WTC11 (cell line): ENCODE measurements at regions not wholly inside any gene's neighbourhood (a gene's known extent, or its start where the extent isn't known, plus 50 kb on each side); places are given as distances from the start of the nearest gene placed in this dataset.
A peak's percentile ranks its signal among the peaks of the same experiment; 100 is the strongest.

Experiments
- ATAC-seq: fragments of 200-7000 bp; cut with Tn5 transposase; 2 replicates; pipeline ENCODE4 v1.10.0; 2021; ENCODE audit warnings: mild to moderate bottlenecking, moderate library complexity
- CTCF ChIA-PET: fragments of 300-600 bp; sonication (Branson Sonifier 250); formaldehyde crosslinking; loops from one replicate; lab custom pipeline; 2021; ENCODE audit warnings: antibody characterized with exemption; lab: Charles Lee
- POLR2A ChIA-PET: fragments of 350-600 bp; sonication (Branson Sonifier 250); formaldehyde crosslinking; loops from one replicate; lab custom pipeline; 2021; ENCODE audit warnings: antibody characterized with exemption; lab: Charles Lee
- DNase-seq: peaks from one replicate; pipeline ENCODE4 v3.0.0; 2021; ENCODE audit warnings: low spot score
- H3K27ac Mint-ChIP-seq: 2 replicates; pipeline ENCODE4 v1.8.0; 2021; ENCODE audit warnings: mixed read lengths
- H3K27me3 Mint-ChIP-seq: 2 replicates; pipeline ENCODE4 v1.8.0; 2021; ENCODE audit warnings: low read depth, mild to moderate bottlenecking, moderate library complexity, mixed read lengths
- H3K36me3 Mint-ChIP-seq: 2 replicates; pipeline ENCODE4 v1.8.0; 2021; ENCODE audit warnings: mixed read lengths
- H3K4me1 Mint-ChIP-seq: 2 replicates; pipeline ENCODE4 v1.8.0; 2022; ENCODE audit warnings: mixed read lengths
- H3K4me3 Mint-ChIP-seq: 2 replicates; pipeline ENCODE4 v1.8.0; 2021; ENCODE audit warnings: mild to moderate bottlenecking, moderate library complexity, mixed read lengths
- H3K9me3 Mint-ChIP-seq: 2 replicates; pipeline ENCODE4 v1.8.0; 2021; ENCODE audit warnings: mixed read lengths
- AR ChIP-seq: fragments of 250-450 bp; sonication (Bioruptor Pico); IDR thresholded peaks from 2 replicates; pipeline ENCODE4 v1.9.0; 2021; ENCODE audit warnings: mild to moderate bottlenecking
- CTCF ChIP-seq: fragments of 200-600 bp; IDR thresholded peaks from 2 replicates; pipeline ENCODE4 v1.8.0; 2022; ENCODE audit warnings: antibody characterized with exemption
- ESRRA ChIP-seq: sonication (generic); formaldehyde crosslinking; IDR thresholded peaks from 2 replicates; pipeline ENCODE4 v1.8.1; 2022; ENCODE audit warnings: mild to moderate bottlenecking, missing genetic modification reagents, borderline replicate concordance
- GRHL2 ChIP-seq: fragments of 250-450 bp; sonication (Bioruptor Pico); IDR thresholded peaks from 2 replicates; pipeline ENCODE4 v1.8.0; 2022; ENCODE audit warnings: mild to moderate bottlenecking, moderate library complexity; ENCODE audit not compliant: insufficient replicate concordance, severe bottlenecking
- IRF1 ChIP-seq: sonication (generic); formaldehyde crosslinking; IDR thresholded peaks from 2 replicates; pipeline ENCODE4 v1.8.0; 2023; ENCODE audit warnings: missing genetic modification reagents
- MAX ChIP-seq: sonication (generic); formaldehyde crosslinking; IDR thresholded peaks from 2 replicates; pipeline ENCODE4 v1.8.0; 2022; ENCODE audit warnings: mild to moderate bottlenecking, missing genetic modification reagents
- MYBL2 ChIP-seq: sonication (generic); formaldehyde crosslinking; IDR thresholded peaks from 2 replicates; pipeline ENCODE4 v1.8.1; 2023; ENCODE audit warnings: mild to moderate bottlenecking, moderate library complexity, missing genetic modification reagents
- NFATC4 ChIP-seq: fragments of 250-450 bp; sonication (Bioruptor Pico); IDR thresholded peaks from 2 replicates; pipeline ENCODE4 v1.9.0; 2021; ENCODE audit warnings: mild to moderate bottlenecking
- NFE2L1 ChIP-seq: sonication (generic); formaldehyde crosslinking; IDR thresholded peaks from 2 replicates; pipeline ENCODE4 v1.8.1; 2023; ENCODE audit warnings: missing genetic modification reagents
- NR1H2 ChIP-seq: sonication (generic); formaldehyde crosslinking; IDR thresholded peaks from 2 replicates; pipeline ENCODE4 v1.9.0; 2021; ENCODE audit warnings: mild to moderate bottlenecking, moderate library complexity, missing genetic modification reagents
- PRDM15 ChIP-seq: sonication (generic); formaldehyde crosslinking; IDR thresholded peaks from 2 replicates; pipeline ENCODE4 v1.8.0; 2022; ENCODE audit warnings: missing genetic modification reagents
- PRRX2 ChIP-seq: fragments of 250-450 bp; sonication (Bioruptor Pico); IDR thresholded peaks from 2 replicates; pipeline ENCODE4 v1.8.0; 2021; ENCODE audit warnings: mild to moderate bottlenecking
- TCF7 ChIP-seq: sonication (generic); formaldehyde crosslinking; IDR thresholded peaks from 2 replicates; pipeline ENCODE4 v1.8.0; 2022; ENCODE audit warnings: mild to moderate bottlenecking, low read depth, missing genetic modification reagents, moderate library complexity
- TEAD1 ChIP-seq: sonication (generic); formaldehyde crosslinking; IDR thresholded peaks from 2 replicates; pipeline ENCODE4 v1.8.0; 2022; ENCODE audit warnings: mild to moderate bottlenecking, missing genetic modification reagents
- TP53 ChIP-seq: sonication (generic); formaldehyde crosslinking; IDR thresholded peaks from 2 replicates; pipeline ENCODE4 v1.8.1; 2023; ENCODE audit warnings: mild to moderate bottlenecking, missing genetic modification reagents
- ZMAT4 ChIP-seq: fragments of 250-450 bp; sonication (Bioruptor Pico); IDR thresholded peaks from 2 replicates; pipeline ENCODE4 v1.9.0; 2021; ENCODE audit warnings: mild to moderate bottlenecking
- ZNF396 ChIP-seq: fragments of 250-450 bp; sonication (Bioruptor Pico); IDR thresholded peaks from 2 replicates; pipeline ENCODE4 v1.8.0; 2021; ENCODE audit warnings: mild to moderate bottlenecking, moderate library complexity, borderline replicate concordance
- ZNF425 ChIP-seq: fragments of 250-450 bp; sonication (Bioruptor Pico); conservative IDR thresholded peaks from 2 replicates; pipeline ENCODE4 v1.9.0; 2021; ENCODE audit warnings: mild to moderate bottlenecking
- ZNF532 ChIP-seq: fragments of 250-450 bp; sonication (Bioruptor Pico); IDR thresholded peaks from 2 replicates; pipeline ENCODE4 v1.9.0; 2021; ENCODE audit warnings: mild to moderate bottlenecking, borderline replicate concordance
- ZNF671 ChIP-seq: fragments of 250-450 bp; sonication (Bioruptor Pico); IDR thresholded peaks from 2 replicates; pipeline ENCODE4 v1.8.0; 2021; ENCODE audit warnings: mild to moderate bottlenecking

- DNase-seq, result no peak
- H3K36me3 Mint-ChIP-seq, result peaks cover 59% of the 10 kb centered on the region
- ATAC-seq, result peak; percentile 6
- POLR2A ChIA-PET, result interaction anchor here (0.7 to 1.0 kb wide), 2 partner anchors 88 to 100 kb away, joined by 3 to 4 read pairs; no protein-coding TSS in a partner anchor
- peaks cover 15% of the 10 kb centered on the region for H3K9me3 Mint-ChIP-seq
- H3K4me1 Mint-ChIP-seq, result peaks cover 72% of the 10 kb centered on the region
- peak; percentile 14; the same call in 1 of the 2 replicates for TF ChIP-seq PRRX2 (CRISPR knock-in tag)
- no peak for TF ChIP-seq ESRRA (CRISPR knock-in tag)
- no peak for TF ChIP-seq MYBL2 (CRISPR knock-in tag)
- peak; percentile 74 for TF ChIP-seq AR
- TF ChIP-seq IRF1, result no peak
- TF ChIP-seq NR1H2 (CRISPR knock-in tag), result no peak
- no peak for TF ChIP-seq ZMAT4
- peak; percentile 61; the same call in 1 of the 2 replicates for TF ChIP-seq ZNF425 (CRISPR knock-in tag)
- no peak for TF ChIP-seq CTCF
- peak; percentile 31; the same call in 1 of the 2 replicates for TF ChIP-seq ZNF532 (CRISPR knock-in tag)
- TF ChIP-seq TEAD1 (CRISPR knock-in tag), result 0 out of 2 replicates have a peak, but pooled peaks have one; percentile 10
- no peak for TF ChIP-seq TP53 (CRISPR knock-in tag)
- TF ChIP-seq NFE2L1, result no peak
- TF ChIP-seq NFATC4, result 0 out of 2 replicates have a peak, but pooled peaks have one; percentile 8
- peak; percentile 27; the same call in 1 of the 2 replicates for TF ChIP-seq ZNF671
- TF ChIP-seq GRHL2 (CRISPR knock-in tag), result no peak
- TF ChIP-seq TCF7 (CRISPR knock-in tag), result no peak
- no peak for TF ChIP-seq ZNF396
- TF ChIP-seq MAX, result 0 out of 2 replicates have a peak, but pooled peaks have one; percentile 29
- TF ChIP-seq PRDM15, result no peak
- H3K4me3 Mint-ChIP-seq, result peak overlapping the region; percentile 13
- CTCF ChIA-PET, result interaction anchor here (0.6 to 5.9 kb wide), 7 partner anchors 88 to 259 kb away, joined by 3 to 43 read pairs (median 3); no protein-coding TSS in a partner anchor
- peaks cover 5% of the 10 kb centered on the region; the same call in 1 of the 2 replicates for H3K27me3 Mint-ChIP-seq
- peak overlapping the region; percentile 94 for H3K27ac Mint-ChIP-seq
Observed at GRCh38 chr7:24406053-24406788, 122.2 kb downstream of the NPY start.
